ENCODE measurements at regions not wholly inside any gene's neighbourhood (a gene's known extent, or its start where the extent isn't known, plus 50 kb on each side); places are given as distances from the start of the nearest gene placed in this dataset.

GRCh38 chr5:111972080-111972479 lies 215.1 kb upstream of the NREP start:
- H3K4me3 ChIP-seq (ENCODE audit: low read depth, low read length), result no peak overlapping the region
- no peaks in the 10 kb centered on the region for H3K36me3 Mint-ChIP-seq (ENCODE audit: insufficient read depth, unreplicated experiment)
- H3K36me3 ChIP-seq (ENCODE audit: control insufficient read depth, insufficient read depth, low read length), result no peaks in the 10 kb centered on the region
- H3K4me1 ChIP-seq, result no peaks in the 10 kb centered on the region
- ChIA-PET CTCF (no interaction called here), POLR2A (no interaction called here)
- H3K9me3 Mint-ChIP-seq (ENCODE audit: unreplicated experiment), result no peaks in the 10 kb centered on the region
- no peaks in the 10 kb centered on the region; the same call in 1 of the 2 replicates for H3K27me3 ChIP-seq (replicated peaks; ENCODE audit: control insufficient read depth, insufficient read depth, low read length)
- TF ChIP-seq CTCF (IDR thresholded peaks at IDR 0.05; ENCODE audit: insufficient read depth in 1 of 2, low read depth in 1 of 2, low read length in 1 of 2, severe bottlenecking in 1 of 2, unreplicated experiment in 1 of 2), result no peak
- no peak overlapping the region for H3K27ac Mint-ChIP-seq (ENCODE audit: unreplicated experiment)
- no peak for DNase-seq
- H3K27me3 Mint-ChIP-seq (ENCODE audit: insufficient read depth, unreplicated experiment), result peaks cover 9% of the 10 kb centered on the region
- intact Hi-C loops (cut with micrococcal nuclease; ENCODE audit: unreplicated experiment), result no loop called here
- H3K4me3 Mint-ChIP-seq (ENCODE audit: unreplicated experiment), result no peak overlapping the region
- no peaks in the 10 kb centered on the region for H3K4me1 Mint-ChIP-seq (ENCODE audit: low read depth, unreplicated experiment)
- H3K9me3 ChIP-seq, result no peaks in the 10 kb centered on the region
- no TSS peak for BruUV-seq (replicated peaks)

GRCh38 chr5:111968459-111968858 lies 211.5 kb upstream of the NREP start:
- no peaks in the 10 kb centered on the region for H3K27me3 ChIP-seq (replicated peaks; ENCODE audit: control insufficient read depth, insufficient read depth, low read length)
- no peaks in the 10 kb centered on the region for H3K36me3 Mint-ChIP-seq (ENCODE audit: insufficient read depth, unreplicated experiment)
- H3K9me3 Mint-ChIP-seq (ENCODE audit: unreplicated experiment), result no peaks in the 10 kb centered on the region
- no peaks in the 10 kb centered on the region for H3K4me1 Mint-ChIP-seq (ENCODE audit: low read depth, unreplicated experiment)
- ChIA-PET CTCF (no interaction called here), POLR2A (no interaction called here)
- intact Hi-C loops (cut with micrococcal nuclease; ENCODE audit: unreplicated experiment), result no loop called here
- no peaks in the 10 kb centered on the region for H3K4me1 ChIP-seq
- BruUV-seq (replicated peaks), result no TSS peak
- no peak overlapping the region for H3K4me3 Mint-ChIP-seq (ENCODE audit: unreplicated experiment)
- no peaks in the 10 kb centered on the region for H3K36me3 ChIP-seq (ENCODE audit: control insufficient read depth, insufficient read depth, low read length)
- peaks cover 9% of the 10 kb centered on the region for H3K27me3 Mint-ChIP-seq (ENCODE audit: insufficient read depth, unreplicated experiment)
- no peak overlapping the region for H3K27ac Mint-ChIP-seq (ENCODE audit: unreplicated experiment)
- DNase-seq, result no peak
- no peak overlapping the region for H3K4me3 ChIP-seq (ENCODE audit: low read depth, low read length)
- no peak for TF ChIP-seq CTCF (IDR thresholded peaks at IDR 0.05; ENCODE audit: insufficient read depth in 1 of 2, low read depth in 1 of 2, low read length in 1 of 2, severe bottlenecking in 1 of 2, unreplicated experiment in 1 of 2)
- no peaks in the 10 kb centered on the region for H3K9me3 ChIP-seq

GRCh38 chr5:111967463-111967862 lies 210.5 kb upstream of the NREP start:
- intact Hi-C loops (cut with micrococcal nuclease; ENCODE audit: unreplicated experiment), result no loop called here
- Mint-ChIP-seq H3K27me3 (ENCODE audit: insufficient read depth, unreplicated experiment) (peaks cover 9% of the 10 kb centered on the region), H3K9me3 (ENCODE audit: unreplicated experiment) (no peaks in the 10 kb centered on the region), H3K4me3 (ENCODE audit: unreplicated experiment) (no peak overlapping the region), H3K4me1 (ENCODE audit: low read depth, unreplicated experiment) (no peaks in the 10 kb centered on the region), H3K27ac (ENCODE audit: unreplicated experiment) (no peak overlapping the region), H3K36me3 (ENCODE audit: insufficient read depth, unreplicated experiment) (no peaks in the 10 kb centered on the region)
- H3K27me3 ChIP-seq (replicated peaks; ENCODE audit: control insufficient read depth, insufficient read depth, low read length), result no peaks in the 10 kb centered on the region
- BruUV-seq (replicated peaks), result no TSS peak
- H3K4me3 ChIP-seq (ENCODE audit: low read depth, low read length), result no peak overlapping the region
- no peak for TF ChIP-seq CTCF (IDR thresholded peaks at IDR 0.05; ENCODE audit: insufficient read depth in 1 of 2, low read depth in 1 of 2, low read length in 1 of 2, severe bottlenecking in 1 of 2, unreplicated experiment in 1 of 2)
- no peaks in the 10 kb centered on the region for H3K4me1 ChIP-seq
- POLR2A ChIA-PET, result no interaction called here
- no peaks in the 10 kb centered on the region for H3K36me3 ChIP-seq (ENCODE audit: control insufficient read depth, insufficient read depth, low read length)
- CTCF ChIA-PET, result no interaction called here
- no peak for DNase-seq
- H3K9me3 ChIP-seq, result no peaks in the 10 kb centered on the region

Data from Caco-2 (cell line).